Sigmoid colon (tissue), 6 donors: ENCODE measurements at regions not wholly inside any gene's neighbourhood (a gene's known extent, or its start where the extent isn't known, plus 50 kb on each side); places are given as distances from the start of the nearest gene placed in this dataset.

Source experiments
- DNase-seq: peaks from one replicate; pipeline ENCODE4 v3.0.0-alpha.2; 2019
- H3K27ac ChIP-seq, 4 donors: fragments of 200-600 bp; sonication (generic); one replicate each; pipeline ENCODE4 v1.5.1; 2016 to 2019; ENCODE audit warnings: mild to moderate bottlenecking in 1 of 4
- H3K27me3 ChIP-seq, 3 donors: fragments of 200-600 bp; sonication (generic); one replicate each; pipeline ENCODE4 v1.5.1; 2019; ENCODE audit warnings: mild to moderate bottlenecking in 1 of 3
- H3K36me3 ChIP-seq, 4 donors: fragments of 200-600 bp; sonication (generic); one replicate each; pipeline ENCODE4 v1.5.1; 2016 to 2019
- H3K4me1 ChIP-seq, 4 donors: fragments of 200-600 bp; sonication (generic); one replicate each; pipeline ENCODE4 v1.5.1; 2017 to 2019
- H3K4me3 ChIP-seq, 4 donors: fragments of 200-600 bp; sonication (generic); one replicate each; pipeline ENCODE4 v1.5.1; 2017 to 2019; ENCODE audit warnings: mild to moderate bottlenecking in 2 of 4, moderate library complexity in 1 of 4
- H3K9me3 ChIP-seq, 4 donors: fragments of 200-600 bp in 3 of 4; sonication (generic) in 3 of 4; one replicate each; pipeline versions ENCODE4 v1.5.1 to v1.6.1; 2013 to 2019
- EP300 ChIP-seq, 4 donors: sonication (generic); formaldehyde crosslinking; IDR thresholded peaks; one replicate each; pipeline ENCODE4 v1.6.1; 2017; ENCODE audit warnings: antibody characterized with exemption in 4 of 4
- POLR2A ChIP-seq, 2 donors: fragments of 450-650 bp; IDR thresholded peaks; one replicate each; pipeline ENCODE4 v1.6.1; 2016; ENCODE audit warnings: antibody characterized with exemption in 2 of 2, mild to moderate bottlenecking in 2 of 2, moderate library complexity in 2 of 2
- POLR2AphosphoS5 ChIP-seq, 4 donors: sonication (generic); formaldehyde crosslinking; IDR thresholded peaks; one replicate each; pipeline ENCODE4 v1.6.1; 2017; ENCODE audit warnings: antibody characterized with exemption in 4 of 4
- WGBS, 2 donors: extraction: QIAGEN DNeasy Blood & Tissue Kit; methylation state at CpG; one replicate each; pipeline ENCODE4 v1.1.7; 2013; 5-methylcytosine and 5-hydroxymethylcytosine counted together
- intact Hi-C: fragments of 100-400 bp; cut with DNase I; formaldehyde crosslinking; loops from one replicate; pipeline ENCODE4 v1.15.1; 2023
- TF ChIP-seq, protein P1 (sequence below), 4 experiments: fragments of 450-650 bp in 3 of 4; fragments of 200-600 bp in 1 of 4; IDR thresholded peaks; one replicate each; pipeline ENCODE4 v1.5.1; 2016 to 2019; ENCODE audit warnings: antibody characterized with exemption in 4 of 4, mild to moderate bottlenecking in 3 of 4, moderate library complexity in 2 of 4
- donor health status: healthy with polysubstance abuse.
- donor health status: healthy.

DNA sequence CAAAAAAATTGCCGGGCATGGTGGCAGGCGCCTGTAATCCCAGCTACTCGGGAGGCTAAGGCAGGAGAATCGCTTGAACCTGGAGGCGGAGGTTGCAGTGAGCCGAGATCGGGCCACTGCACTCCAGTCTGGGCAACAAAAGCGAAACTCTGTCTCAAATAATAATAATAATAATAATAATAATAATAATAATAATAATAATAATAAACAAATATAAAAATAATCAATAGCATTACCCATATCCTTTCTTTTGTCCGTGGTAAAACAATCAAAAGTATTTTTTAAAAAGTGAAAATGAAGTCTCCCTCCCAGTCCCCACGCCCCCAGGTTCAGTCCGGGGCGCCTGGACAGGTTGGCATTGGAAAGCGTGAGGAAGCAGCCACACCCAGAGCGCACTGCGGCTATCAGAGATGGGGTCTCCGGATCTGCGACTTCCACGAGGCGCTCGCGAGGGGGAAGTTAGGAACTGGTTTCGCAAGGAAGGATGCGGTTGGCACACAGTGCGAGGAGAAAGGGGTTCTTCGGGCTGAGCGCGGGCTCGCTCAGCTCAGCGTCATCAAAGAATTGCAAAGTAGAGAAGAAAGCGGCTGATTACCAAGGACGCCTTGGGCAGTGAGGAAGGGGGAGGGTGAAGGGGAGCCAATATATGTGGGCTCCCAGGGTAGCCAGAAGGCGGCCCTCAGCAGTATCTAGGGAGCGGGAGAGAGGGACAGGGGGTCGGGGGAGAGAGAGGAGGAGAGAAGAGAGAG lies 69.5 kb upstream of the EPHB3 start:
- Histone ChIP-seq H3K4me1 (peaks cover 0 to 7% (median 6%) of the 10 kb centered on the region in 4 donors), H3K4me3 (no peak overlapping the region), H3K27me3 (peaks cover 13 to 66% (median 42%) of the 10 kb centered on the region in 3 donors), H3K27ac (no peak overlapping the region), H3K36me3 (no peaks in the 10 kb centered on the region), H3K9me3 (no peaks in the 10 kb centered on the region)
- 27 to 31% methylated on average over 34 of the region's 34 CpGs for WGBS, 2 donors
- intact Hi-C loops = no loop called here
- DNase-seq = no peak
- TF ChIP-seq POLR2A (IDR thresholded peaks at IDR 0.05) (no peak), POLR2AphosphoS5 (IDR thresholded peaks at IDR 0.05) (no peak)

DNA sequence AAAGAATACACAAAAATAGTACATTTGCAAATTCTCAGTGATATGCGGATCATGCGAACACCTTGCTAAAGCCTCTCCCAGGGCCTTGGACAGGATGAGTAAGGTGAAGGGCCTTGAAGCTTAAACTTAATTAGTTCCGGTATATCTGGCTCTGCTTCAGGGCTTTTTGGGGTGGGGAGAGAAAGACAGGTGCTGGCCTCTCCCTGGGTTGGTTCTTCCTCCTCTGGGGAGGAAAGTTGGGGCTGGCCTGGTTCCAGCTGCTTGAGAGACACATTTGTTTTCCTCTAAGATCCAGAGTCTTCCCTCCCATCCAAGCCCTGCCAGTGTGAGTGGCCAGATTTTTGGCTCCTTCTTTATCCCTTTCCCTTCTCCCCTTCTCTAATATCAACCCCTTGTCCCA lies 64.7 kb upstream of the EPHB3 start:
- intact Hi-C loops = no loop called here
- Histone ChIP-seq H3K4me3 (no peak overlapping the region), H3K4me1 (peaks cover 0 to 7% (median 6%) of the 10 kb centered on the region in 4 donors), H3K9me3 (peaks cover 0 to 3% (median under 1%) of the 10 kb centered on the region in 4 donors), H3K36me3 (no peaks in the 10 kb centered on the region), H3K27ac (no peak overlapping the region), H3K27me3 (peaks cover 5 to 58% (median 28%) of the 10 kb centered on the region in 3 donors)
- 77 to 79% methylated on average over 3 of the region's 3 CpGs for WGBS, 2 donors
- no peak for DNase-seq
- TF ChIP-seq, protein P1, sequence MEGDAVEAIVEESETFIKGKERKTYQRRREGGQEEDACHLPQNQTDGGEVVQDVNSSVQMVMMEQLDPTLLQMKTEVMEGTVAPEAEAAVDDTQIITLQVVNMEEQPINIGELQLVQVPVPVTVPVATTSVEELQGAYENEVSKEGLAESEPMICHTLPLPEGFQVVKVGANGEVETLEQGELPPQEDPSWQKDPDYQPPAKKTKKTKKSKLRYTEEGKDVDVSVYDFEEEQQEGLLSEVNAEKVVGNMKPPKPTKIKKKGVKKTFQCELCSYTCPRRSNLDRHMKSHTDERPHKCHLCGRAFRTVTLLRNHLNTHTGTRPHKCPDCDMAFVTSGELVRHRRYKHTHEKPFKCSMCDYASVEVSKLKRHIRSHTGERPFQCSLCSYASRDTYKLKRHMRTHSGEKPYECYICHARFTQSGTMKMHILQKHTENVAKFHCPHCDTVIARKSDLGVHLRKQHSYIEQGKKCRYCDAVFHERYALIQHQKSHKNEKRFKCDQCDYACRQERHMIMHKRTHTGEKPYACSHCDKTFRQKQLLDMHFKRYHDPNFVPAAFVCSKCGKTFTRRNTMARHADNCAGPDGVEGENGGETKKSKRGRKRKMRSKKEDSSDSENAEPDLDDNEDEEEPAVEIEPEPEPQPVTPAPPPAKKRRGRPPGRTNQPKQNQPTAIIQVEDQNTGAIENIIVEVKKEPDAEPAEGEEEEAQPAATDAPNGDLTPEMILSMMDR (IDR thresholded peaks at IDR 0.05) = no peak
- TF ChIP-seq POLR2AphosphoS5 (IDR thresholded peaks at IDR 0.05) (no peak), POLR2A (IDR thresholded peaks at IDR 0.05) (no peak), EP300 (IDR thresholded peaks at IDR 0.05) (no peak)

DNA sequence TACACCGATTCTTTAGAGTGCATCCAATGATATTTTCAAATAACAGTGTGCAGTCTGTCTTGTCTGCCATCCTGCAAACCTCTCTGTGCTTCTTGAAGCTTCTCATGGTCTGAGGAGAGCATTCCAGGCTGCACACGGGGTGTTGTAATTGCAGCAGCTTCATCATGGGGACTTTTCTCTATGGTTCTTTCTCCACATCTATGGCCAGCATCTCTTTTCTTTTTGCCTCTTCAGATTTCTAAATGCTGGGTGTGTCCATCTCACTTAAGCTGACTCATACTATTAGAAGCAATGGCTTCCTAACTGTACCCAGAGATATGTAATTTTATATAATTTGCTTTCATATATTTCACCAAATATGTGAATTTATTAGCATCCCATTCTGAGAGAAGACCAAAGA lies 63.8 kb upstream of the EPHB3 start:
- Histone ChIP-seq H3K36me3 (no peaks in the 10 kb centered on the region), H3K27me3 (peaks cover 0 to 50% (median 22%) of the 10 kb centered on the region in 3 donors), H3K27ac (no peak overlapping the region), H3K4me1 (no peaks in the 10 kb centered on the region), H3K9me3 (peaks cover 0 to 6% (median 2%) of the 10 kb centered on the region in 4 donors), H3K4me3 (no peak overlapping the region)
- intact Hi-C loops = no loop called here
- 82 to 84% methylated on average over 2 of the region's 2 CpGs for WGBS, 2 donors
- no peak for DNase-seq
- TF ChIP-seq POLR2AphosphoS5 (IDR thresholded peaks at IDR 0.05) (no peak), POLR2A (IDR thresholded peaks at IDR 0.05) (no peak), EP300 (IDR thresholded peaks at IDR 0.05) (no peak)
- TF ChIP-seq, protein P1 (IDR thresholded peaks at IDR 0.05) = no peak

DNA sequence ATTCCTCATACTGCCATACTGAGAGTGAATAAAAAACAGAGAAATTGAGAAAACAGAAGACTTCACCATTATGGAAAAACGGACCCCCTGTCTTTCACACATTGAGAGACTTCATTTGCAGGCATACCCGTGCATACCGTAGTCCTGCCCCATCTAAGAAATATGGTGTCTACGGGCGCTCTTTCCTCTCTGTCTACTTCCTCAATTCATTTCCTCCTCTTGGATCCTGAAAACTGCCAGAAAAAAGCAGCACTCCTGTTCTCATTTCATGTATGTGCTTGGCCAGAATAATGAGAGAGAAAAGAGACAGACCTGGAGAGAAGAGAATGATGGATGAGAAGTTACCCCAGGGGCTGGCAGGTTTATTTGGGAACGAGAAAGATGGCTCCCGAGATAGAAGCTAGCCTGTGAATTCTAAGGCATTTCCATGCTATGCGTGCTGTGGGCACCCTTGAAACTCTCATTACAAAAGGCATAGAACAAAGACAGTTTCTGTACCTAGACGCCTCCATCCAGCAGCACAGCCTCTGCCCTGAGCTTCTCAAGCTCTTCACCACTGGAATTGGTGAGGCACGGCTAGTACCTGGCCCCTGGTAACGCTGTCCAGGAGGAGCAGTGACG lies 62.5 kb upstream of the EPHB3 start:
- Histone ChIP-seq H3K9me3 (peaks cover 0 to 6% (median 2%) of the 10 kb centered on the region in 4 donors), H3K36me3 (no peaks in the 10 kb centered on the region), H3K27me3 (peaks cover 0 to 38% (median 22%) of the 10 kb centered on the region in 3 donors), H3K4me3 (no peak overlapping the region), H3K4me1 (no peaks in the 10 kb centered on the region), H3K27ac (no peak overlapping the region)
- WGBS, 2 donors = 60 to 70% methylated on average over 12 of the region's 12 CpGs
- TF ChIP-seq POLR2A (IDR thresholded peaks at IDR 0.05) (no peak), EP300 (IDR thresholded peaks at IDR 0.05) (no peak), POLR2AphosphoS5 (IDR thresholded peaks at IDR 0.05) (no peak)
- TF ChIP-seq, protein P1 (IDR thresholded peaks at IDR 0.05) = no peak
- no peak for DNase-seq
- intact Hi-C loops = no loop called here

DNA sequence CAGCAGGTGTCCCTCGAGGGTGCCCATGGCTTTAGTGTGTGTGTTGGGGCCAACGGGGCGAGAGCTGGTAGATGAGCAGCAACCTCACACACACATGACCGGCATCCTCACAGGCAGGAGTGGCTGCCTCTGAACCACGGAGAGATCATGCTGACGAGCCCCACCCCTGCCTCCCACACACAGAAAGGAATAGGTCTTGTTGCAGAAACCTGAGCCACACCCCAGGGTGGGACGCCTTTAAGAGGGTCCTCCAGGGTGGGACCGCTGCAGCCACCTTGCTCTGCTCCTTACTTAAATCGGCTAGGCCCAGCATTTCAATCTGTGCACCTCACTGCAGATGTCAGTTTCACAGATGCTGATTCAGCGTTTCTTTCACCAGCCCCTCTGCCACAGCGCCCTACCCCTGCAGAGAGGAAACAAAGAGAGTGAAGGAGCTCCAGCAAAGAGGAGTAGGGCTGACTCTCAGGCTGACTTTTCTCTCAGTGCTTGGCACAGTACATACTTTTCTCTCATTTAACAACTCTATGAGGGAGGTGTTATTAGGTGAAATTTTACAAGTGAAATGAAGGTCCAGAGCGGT lies 61.2 kb upstream of the EPHB3 start:
- TF ChIP-seq POLR2AphosphoS5 (IDR thresholded peaks at IDR 0.05) = no peak
- TF ChIP-seq POLR2A (IDR thresholded peaks at IDR 0.05) = no peak
- TF ChIP-seq, protein P1 (IDR thresholded peaks at IDR 0.05) = no peak
- no peak for TF ChIP-seq EP300 (IDR thresholded peaks at IDR 0.05)
- no peaks in the 10 kb centered on the region for H3K4me1 ChIP-seq
- 61 to 64% methylated on average over 12 of the region's 12 CpGs for WGBS, 2 donors
- H3K36me3 ChIP-seq = no peaks in the 10 kb centered on the region
- H3K27me3 ChIP-seq = peaks cover 0 to 28% (median 12%) of the 10 kb centered on the region in 3 donors
- peaks cover 0 to 6% (median 2%) of the 10 kb centered on the region in 4 donors for H3K9me3 ChIP-seq
- H3K4me3 ChIP-seq = no peak overlapping the region
- no peak overlapping the region for H3K27ac ChIP-seq
- intact Hi-C loops = no loop called here
- DNase-seq = no peak
